ENCODE measurements at regions not wholly inside any gene's neighbourhood (a gene's known extent, or its start where the extent isn't known, plus 50 kb on each side); places are given as distances from the start of the nearest gene placed in this dataset.
"Not testable (repeated sequence)": the region's sequence is repeated elsewhere in the genome, so short reads cannot be mapped to it uniquely, and the experiment has no call there.

GRCh38 chr9:25224309-25224708, 453.9 kb downstream of the TUSC1 start:
- Mint-ChIP-seq H3K4me1 (no peaks in the 10 kb centered on the region), H3K4me3 (no peak overlapping the region), H3K9me3 (peaks cover 6% of the 10 kb centered on the region), H3K27me3 (no peaks in the 10 kb centered on the region), H3K27ac (no peak overlapping the region), H3K36me3 (ENCODE audit: low read depth) (no peaks in the 10 kb centered on the region)
- ChIA-PET CTCF (no interaction called here), POLR2A (no interaction called here)
- no peak for DNase-seq

GRCh38 chr9:25212361-25212760, 465.9 kb downstream of the TUSC1 start:
- DNase-seq, result no peak
- no peak overlapping the region for H3K27ac Mint-ChIP-seq
- CTCF ChIA-PET, result no interaction called here

GRCh38 chr9:25207402-25208195, 470.6 kb downstream of the TUSC1 start:
- no peak for DNase-seq
- ChIA-PET POLR2A (no interaction called here), CTCF (no interaction called here)
- Mint-ChIP-seq H3K36me3 (ENCODE audit: low read depth) (no peaks in the 10 kb centered on the region), H3K4me1 (no peaks in the 10 kb centered on the region), H3K27ac (no peak overlapping the region), H3K27me3 (no peaks in the 10 kb centered on the region), H3K9me3 (peaks cover 16% of the 10 kb centered on the region), H3K4me3 (no peak overlapping the region)

More at GRCh38 chr9:25212361-25212760, 465.9 kb downstream of the TUSC1 start:
- Mint-ChIP-seq H3K27me3 (no peaks in the 10 kb centered on the region), H3K36me3 (ENCODE audit: low read depth) (no peaks in the 10 kb centered on the region), H3K9me3 (peaks cover 9% of the 10 kb centered on the region), H3K4me3 (no peak overlapping the region), H3K4me1 (no peaks in the 10 kb centered on the region)
- POLR2A ChIA-PET, result no interaction called here

- Mint-ChIP-seq H3K4me3 (no peak overlapping the region), H3K4me1 (no peaks in the 10 kb centered on the region)
Observed at GRCh38 chr9:25206027-25206426, 472.2 kb downstream of the TUSC1 start.

GRCh38 chr9:25205285-25205684, 473.0 kb downstream of the TUSC1 start:
- POLR2A ChIA-PET, result no interaction called here
- no peaks in the 10 kb centered on the region for H3K27me3 Mint-ChIP-seq
- H3K4me3 Mint-ChIP-seq, result no peak overlapping the region
- DNase-seq, result no peak
- no peaks in the 10 kb centered on the region for H3K36me3 Mint-ChIP-seq (ENCODE audit: low read depth)
- H3K9me3 Mint-ChIP-seq, result peaks cover 26% of the 10 kb centered on the region
- H3K4me1 Mint-ChIP-seq, result no peaks in the 10 kb centered on the region
- CTCF ChIA-PET, result no interaction called here
- H3K27ac Mint-ChIP-seq, result no peak overlapping the region

More at GRCh38 chr9:25206027-25206426, 472.2 kb downstream of the TUSC1 start:
- Mint-ChIP-seq H3K36me3 (ENCODE audit: low read depth) (no peaks in the 10 kb centered on the region), H3K27me3 (no peaks in the 10 kb centered on the region), H3K9me3 (peaks cover 24% of the 10 kb centered on the region), H3K27ac (no peak overlapping the region)
- DNase-seq, result no peak
- ChIA-PET CTCF (no interaction called here), POLR2A (no interaction called here)

GRCh38 chr9:25177858-25178257, 500.4 kb downstream of the TUSC1 start:
- no peak overlapping the region for H3K27ac Mint-ChIP-seq
- ChIA-PET CTCF (no interaction called here), POLR2A (no interaction called here)
- no peak overlapping the region for H3K4me3 Mint-ChIP-seq
- H3K27me3 Mint-ChIP-seq, result no peaks in the 10 kb centered on the region
- H3K36me3 Mint-ChIP-seq (ENCODE audit: low read depth), result no peaks in the 10 kb centered on the region
- peaks cover 12% of the 10 kb centered on the region for H3K9me3 Mint-ChIP-seq
- H3K4me1 Mint-ChIP-seq, result no peaks in the 10 kb centered on the region
- DNase-seq, result no peak

GRCh38 chr9:25129537-25129936, 548.7 kb downstream of the TUSC1 start:
- Mint-ChIP-seq H3K9me3 (peaks cover 2% of the 10 kb centered on the region), H3K4me1 (no peaks in the 10 kb centered on the region), H3K27me3 (no peaks in the 10 kb centered on the region), H3K4me3 (no peak overlapping the region), H3K36me3 (ENCODE audit: low read depth) (no peaks in the 10 kb centered on the region), H3K27ac (no peak overlapping the region)
- DNase-seq, result no peak
- ChIA-PET CTCF (no interaction called here), POLR2A (no interaction called here)

- CTCF ChIA-PET, result no interaction called here
- Mint-ChIP-seq H3K4me1 (no peaks in the 10 kb centered on the region), H3K27ac (no peak overlapping the region), H3K4me3 (no peak overlapping the region), H3K36me3 (ENCODE audit: low read depth) (no peaks in the 10 kb centered on the region), H3K27me3 (no peaks in the 10 kb centered on the region), H3K9me3 (peaks cover 3% of the 10 kb centered on the region)
- no peak for DNase-seq
- POLR2A ChIA-PET, result no interaction called here
Observed at GRCh38 chr9:25121811-25122210, 556.4 kb downstream of the TUSC1 start.

- Mint-ChIP-seq H3K27ac (no peak overlapping the region), H3K9me3 (peaks cover 5% of the 10 kb centered on the region), H3K27me3 (no peaks in the 10 kb centered on the region), H3K36me3 (ENCODE audit: low read depth) (no peaks in the 10 kb centered on the region), H3K4me1 (no peaks in the 10 kb centered on the region), H3K4me3 (no peak overlapping the region)
- POLR2A ChIA-PET, result no interaction called here
- DNase-seq, result no peak
- CTCF ChIA-PET, result no interaction called here
Observed at GRCh38 chr9:25119041-25119440, 559.2 kb downstream of the TUSC1 start.

GRCh38 chr9:25117791-25118190, 560.5 kb downstream of the TUSC1 start:
- POLR2A ChIA-PET, result no interaction called here
- Mint-ChIP-seq H3K4me1 (no peaks in the 10 kb centered on the region), H3K27ac (no peak overlapping the region), H3K4me3 (no peak overlapping the region), H3K27me3 (no peaks in the 10 kb centered on the region), H3K36me3 (ENCODE audit: low read depth) (no peaks in the 10 kb centered on the region), H3K9me3 (peaks cover 2% of the 10 kb centered on the region)
- DNase-seq, result no peak
- CTCF ChIA-PET, result no interaction called here

- H3K4me3 Mint-ChIP-seq; DNase-seq; H3K27ac Mint-ChIP-seq; H3K27me3 Mint-ChIP-seq; CTCF ChIA-PET; H3K36me3 Mint-ChIP-seq (ENCODE audit: low read depth); H3K9me3 Mint-ChIP-seq; H3K4me1 Mint-ChIP-seq; POLR2A ChIA-PET: not testable (repeated sequence)
Observed at GRCh38 chr9:25102204-25102603, 556.5 kb upstream of the IZUMO3 start.

- no peaks in the 10 kb centered on the region for H3K27me3 Mint-ChIP-seq
- CTCF ChIA-PET, result no interaction called here
- DNase-seq, result no peak
- POLR2A ChIA-PET, result no interaction called here
- no peaks in the 10 kb centered on the region for H3K36me3 Mint-ChIP-seq (ENCODE audit: low read depth)
- no peak overlapping the region for H3K4me3 Mint-ChIP-seq
- no peaks in the 10 kb centered on the region for H3K4me1 Mint-ChIP-seq
- H3K27ac Mint-ChIP-seq, result no peak overlapping the region
- H3K9me3 Mint-ChIP-seq, result peaks cover 12% of the 10 kb centered on the region
Observed at GRCh38 chr9:25094518-25094917, 548.8 kb upstream of the IZUMO3 start.

GRCh38 chr9:25078202-25078601, 532.5 kb upstream of the IZUMO3 start:
- Mint-ChIP-seq H3K4me1 (no peaks in the 10 kb centered on the region), H3K27me3 (no peaks in the 10 kb centered on the region), H3K27ac (no peak overlapping the region), H3K4me3 (no peak overlapping the region), H3K9me3 (peaks cover 6% of the 10 kb centered on the region), H3K36me3 (ENCODE audit: low read depth) (no peaks in the 10 kb centered on the region)
- DNase-seq, result no peak
- ChIA-PET POLR2A (no interaction called here), CTCF (no interaction called here)

GRCh38 chr9:25048098-25048724, 502.5 kb upstream of the IZUMO3 start:
- H3K27ac Mint-ChIP-seq, result no peak overlapping the region
- H3K4me1 Mint-ChIP-seq, result no peaks in the 10 kb centered on the region
- DNase-seq, result no peak
- ChIA-PET CTCF (no interaction called here), POLR2A (no interaction called here)
- H3K36me3 Mint-ChIP-seq (ENCODE audit: low read depth), result no peaks in the 10 kb centered on the region
- no peak overlapping the region for H3K4me3 Mint-ChIP-seq
- H3K27me3 Mint-ChIP-seq, result no peaks in the 10 kb centered on the region
- peaks cover 8% of the 10 kb centered on the region for H3K9me3 Mint-ChIP-seq
